Activated naive CD4-positive, alpha-beta T cell treated with anti-CD3 and anti-CD28 coated beads, Interleukin-2, amount 50 U/mL, for 72 hours (primary cell): ENCODE measurements at regions not wholly inside any gene's neighbourhood (a gene's known extent, or its start where the extent isn't known, plus 50 kb on each side); places are given as distances from the start of the nearest gene placed in this dataset.

Experiments
- ATAC-seq, 2 donors: fragments of 150-1000 bp; cut with Tn5 transposase; 2 replicates each; pipeline ENCODE4 v1.10.0; 2021; ENCODE audit warnings: mild to moderate bottlenecking in 2 of 2, moderate library complexity in 2 of 2
- DNase-seq, 2 donors: peaks; one replicate each; pipeline ENCODE4 v3.0.0; 2021 to 2022; ENCODE audit warnings: low spot score in 2 of 2
- H3K27ac Mint-ChIP-seq, 2 donors: one replicate each; pipeline ENCODE4 v1.8.0; 2022; ENCODE audit warnings: mild to moderate bottlenecking in 2 of 2, mixed read lengths in 2 of 2
- H3K36me3 Mint-ChIP-seq, 2 donors: one replicate each; pipeline ENCODE4 v1.8.0; 2022; ENCODE audit warnings: mixed read lengths in 2 of 2
- H3K9me3 Mint-ChIP-seq, 2 donors: one replicate each; pipeline ENCODE4 v1.8.0; 2022; ENCODE audit warnings: mixed read lengths in 2 of 2

GRCh38 chr11:100560606-100561005, 126.5 kb upstream of the ARHGAP42 start:
- H3K9me3 Mint-ChIP-seq = peaks cover 0 to 11% of the 10 kb centered on the region in 2 donors
- ATAC-seq (no peak), DNase-seq (no peak)
- H3K36me3 Mint-ChIP-seq = no peaks in the 10 kb centered on the region
- H3K27ac Mint-ChIP-seq = no peak overlapping the region

DNA sequence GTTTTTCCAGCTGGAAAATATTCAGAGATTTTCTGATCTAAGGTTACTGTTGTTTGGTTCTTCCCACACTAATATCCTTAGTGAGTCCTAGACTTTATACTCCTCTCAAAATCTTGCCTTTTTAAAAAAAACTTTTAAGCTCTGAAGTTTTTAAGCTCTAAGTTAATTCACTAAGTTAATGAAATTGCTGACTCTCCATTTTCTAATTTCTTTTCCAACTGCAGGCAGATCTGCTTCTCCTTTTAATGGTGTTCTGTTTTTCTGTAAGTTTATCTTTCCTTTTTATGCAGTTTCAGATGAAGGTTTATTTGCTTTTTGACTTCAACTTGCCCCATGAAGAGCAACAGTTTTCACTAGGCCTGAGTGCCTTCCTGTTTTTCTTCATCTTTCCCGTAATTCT, 125.8 kb upstream of the ARHGAP42 start:
- ATAC-seq (no peak), DNase-seq (no peak)
- Mint-ChIP-seq H3K27ac (no peak overlapping the region), H3K9me3 (peaks cover 3 to 11% of the 10 kb centered on the region in 2 donors), H3K36me3 (no peaks in the 10 kb centered on the region)

GRCh38 chr11:100562128-100562527, 125.0 kb upstream of the ARHGAP42 start:
- Mint-ChIP-seq H3K27ac (no peak overlapping the region), H3K36me3 (no peaks in the 10 kb centered on the region), H3K9me3 (peaks cover 3 to 14% of the 10 kb centered on the region in 2 donors)
- no peak for DNase-seq
- ATAC-seq = no peak

DNA sequence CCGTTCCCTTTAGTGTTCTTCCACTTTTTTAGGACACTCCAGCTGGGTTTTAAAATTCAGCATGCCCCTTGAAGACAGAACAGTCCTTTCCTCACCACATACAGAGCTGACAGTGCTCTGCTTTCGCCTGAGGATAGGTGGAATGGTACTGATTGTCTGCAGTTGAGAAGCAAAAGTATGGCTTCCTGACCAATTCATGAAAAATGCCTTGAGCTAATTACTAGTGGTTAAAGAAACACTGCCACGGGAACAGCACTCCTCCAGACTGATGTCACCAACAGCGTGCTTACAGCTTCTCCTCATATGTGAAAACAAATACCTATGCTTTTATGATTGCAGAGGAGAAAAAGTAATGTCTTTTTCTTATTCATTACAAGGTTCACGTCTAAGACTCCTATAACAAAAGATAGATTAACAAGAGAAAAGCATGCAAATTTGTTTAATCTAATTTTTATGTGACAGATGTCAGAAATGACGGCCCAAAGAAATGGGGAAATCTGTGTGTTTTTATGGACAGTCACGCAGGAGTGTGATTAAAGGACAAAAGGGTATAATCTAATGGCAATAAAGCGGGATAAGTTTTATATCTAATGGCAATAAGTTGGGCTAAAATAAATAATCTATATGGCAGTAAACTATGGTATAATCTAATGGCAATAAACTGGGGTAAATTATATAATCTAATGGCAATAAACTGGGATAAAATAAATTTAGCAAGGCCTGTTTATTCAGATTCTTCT, 123.4 kb upstream of the ARHGAP42 start:
- no peak for ATAC-seq
- DNase-seq = no peak
- peaks cover 3 to 9% of the 10 kb centered on the region in 2 donors for H3K9me3 Mint-ChIP-seq
- no peak overlapping the region for H3K27ac Mint-ChIP-seq
- no peaks in the 10 kb centered on the region for H3K36me3 Mint-ChIP-seq

DNA sequence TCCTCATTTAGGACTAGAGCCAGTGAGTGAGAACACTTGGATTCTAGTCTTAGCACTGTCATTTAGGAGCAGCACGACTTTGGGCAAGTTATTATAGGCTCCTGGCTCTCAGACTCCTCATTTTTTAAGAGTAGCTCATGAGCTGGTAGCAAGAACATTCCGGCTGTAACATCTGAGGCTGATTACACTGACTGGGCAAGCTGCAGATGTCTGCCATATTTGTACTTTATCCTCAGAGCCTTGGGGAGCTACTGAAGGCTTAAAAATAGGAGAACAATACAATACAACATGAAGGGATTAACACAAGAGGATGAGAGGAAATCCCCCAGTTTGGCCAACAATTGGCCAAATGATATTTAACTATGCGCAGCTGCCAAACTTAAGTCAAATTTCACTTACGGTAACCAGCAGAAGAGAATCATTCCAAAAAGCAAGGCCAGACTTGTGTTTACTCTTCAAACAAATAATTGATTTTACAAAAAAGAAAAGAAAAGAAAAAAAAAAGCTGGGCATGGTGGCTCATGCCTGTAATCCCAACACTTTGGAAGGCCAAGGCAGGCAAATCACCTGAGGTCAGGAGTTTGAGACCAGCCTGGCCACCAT, 113.1 kb upstream of the ARHGAP42 start:
- no peak for DNase-seq
- peaks cover 0 to 3% of the 10 kb centered on the region in 2 donors for H3K9me3 Mint-ChIP-seq
- ATAC-seq = no peak
- no peaks in the 10 kb centered on the region for H3K36me3 Mint-ChIP-seq
- no peak overlapping the region for H3K27ac Mint-ChIP-seq

DNA sequence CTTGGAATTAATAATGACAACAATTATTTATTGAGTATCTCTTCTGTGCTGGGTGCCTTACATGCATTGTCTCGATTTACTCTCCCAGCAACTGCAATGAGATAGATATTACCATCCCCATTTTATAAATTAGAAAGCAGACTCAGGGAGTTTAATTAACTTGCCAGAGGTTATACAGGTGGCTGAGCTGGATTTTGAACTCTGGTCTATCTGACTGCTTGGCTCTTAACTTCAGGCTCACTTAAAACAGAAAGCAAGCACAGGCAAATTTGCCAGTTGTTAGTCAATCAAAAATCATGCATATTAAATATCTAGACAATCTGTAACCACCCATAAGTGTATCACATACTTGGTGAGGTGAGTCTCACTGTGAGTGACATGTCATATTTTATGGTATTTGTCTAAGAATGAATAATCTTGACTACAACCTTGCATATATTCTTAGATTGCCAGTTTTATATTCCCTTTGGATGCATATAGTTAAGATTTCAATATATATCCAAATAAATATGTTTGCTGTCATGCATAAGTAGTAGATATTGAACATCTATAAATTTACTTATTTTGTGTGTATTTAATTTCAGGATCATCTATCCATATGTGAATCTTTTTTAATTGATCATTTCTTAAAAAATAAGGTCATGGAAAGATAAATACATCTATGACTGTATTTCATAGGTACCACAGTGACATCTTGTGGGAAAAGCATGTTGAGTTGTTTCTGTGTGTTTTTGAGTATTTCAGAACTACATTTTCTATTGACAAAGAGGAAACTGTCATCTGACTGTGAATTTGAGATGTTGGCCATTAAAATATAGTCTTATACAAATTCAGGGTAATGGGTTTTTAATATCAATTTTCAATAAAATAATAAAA, 112.0 kb upstream of the ARHGAP42 start:
- DNase-seq (no peak), ATAC-seq (no peak)
- H3K9me3 Mint-ChIP-seq = peaks cover 0 to 3% of the 10 kb centered on the region in 2 donors
- no peaks in the 10 kb centered on the region for H3K36me3 Mint-ChIP-seq
- no peak overlapping the region for H3K27ac Mint-ChIP-seq

DNA sequence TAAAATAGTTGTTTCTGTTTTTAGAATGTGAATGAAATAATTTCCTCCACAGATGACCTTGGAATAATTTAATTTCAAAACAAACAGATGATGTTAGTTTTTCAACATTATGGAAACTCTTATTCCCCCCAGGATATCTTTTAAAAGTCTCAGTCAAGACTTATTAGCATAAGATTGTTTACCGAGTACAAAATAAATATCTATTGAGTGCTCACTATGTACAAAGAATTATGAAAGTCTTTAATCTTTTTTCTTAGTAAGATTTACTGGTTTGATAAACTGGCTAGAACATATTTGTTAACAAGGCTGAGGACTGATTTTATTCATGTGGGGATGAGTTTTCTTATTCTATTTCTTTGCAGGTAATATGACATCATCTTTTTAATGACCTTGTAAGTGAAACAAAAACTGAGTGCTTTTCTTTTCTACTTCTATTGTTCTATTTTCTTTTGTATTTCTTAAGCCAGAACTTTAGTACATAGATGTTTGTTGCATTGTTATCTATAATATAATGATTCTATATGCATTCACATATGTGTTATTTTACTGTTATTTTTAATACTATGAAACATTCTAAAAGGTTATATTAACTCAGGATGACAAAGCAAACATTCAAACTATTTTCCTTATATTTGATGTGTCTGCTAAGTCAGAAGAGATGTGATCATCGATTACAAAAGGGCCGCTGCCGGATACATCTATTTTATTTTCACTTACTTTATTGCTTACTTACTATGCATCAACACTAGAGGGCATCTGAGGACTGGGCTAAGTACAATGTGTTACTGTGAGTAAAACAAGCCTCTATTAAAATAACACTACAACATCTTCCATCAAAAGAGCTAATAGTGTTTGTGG, 111.0 kb upstream of the ARHGAP42 start:
- Mint-ChIP-seq H3K36me3 (no peaks in the 10 kb centered on the region), H3K9me3 (peaks cover 0 to 3% of the 10 kb centered on the region in 2 donors), H3K27ac (no peak overlapping the region)
- DNase-seq = no peak
- ATAC-seq = peak in 1 of 2 donors; percentile 49

DNA sequence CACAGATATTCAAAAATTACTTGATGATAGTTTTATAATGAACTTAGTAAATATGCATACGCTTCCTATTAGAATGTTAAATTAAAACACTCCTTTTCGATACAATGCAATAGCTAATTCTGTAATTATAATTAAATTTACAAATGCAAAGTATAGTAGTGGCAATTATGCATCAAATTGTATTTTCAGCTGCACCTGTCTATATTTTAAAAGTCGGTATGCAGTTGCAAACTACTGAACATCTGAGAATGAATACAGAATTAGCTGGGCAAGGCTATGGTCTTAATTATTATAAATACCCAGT, 110.4 kb upstream of the ARHGAP42 start:
- H3K36me3 Mint-ChIP-seq = no peaks in the 10 kb centered on the region
- peaks cover 0 to 3% of the 10 kb centered on the region in 2 donors for H3K9me3 Mint-ChIP-seq
- ATAC-seq (no peak), DNase-seq (no peak)
- H3K27ac Mint-ChIP-seq = no peak overlapping the region

DNA sequence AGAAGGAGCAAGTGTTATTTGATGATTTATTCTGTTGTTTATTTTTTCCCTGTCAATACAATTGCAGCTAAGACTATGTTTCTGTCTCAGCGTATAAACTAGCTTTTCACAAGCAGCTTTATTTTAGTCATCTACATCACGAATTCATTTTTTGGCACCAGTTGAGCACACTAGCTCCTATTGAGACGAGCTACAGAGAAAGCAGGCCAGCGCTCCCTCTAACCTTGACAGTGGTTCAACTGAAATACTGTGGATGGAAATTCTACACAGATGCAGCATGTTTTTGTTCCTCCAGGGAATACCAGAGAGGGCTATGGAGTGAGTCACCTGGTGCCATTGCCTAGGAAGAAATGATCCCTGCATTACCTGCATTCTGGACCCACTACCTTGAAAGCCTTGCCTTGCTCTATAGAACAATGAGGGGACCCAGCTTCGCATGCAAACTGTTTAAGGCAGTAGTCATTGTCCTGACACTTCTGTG, 108.2 kb upstream of the ARHGAP42 start:
- ATAC-seq (no peak), DNase-seq (no peak)
- peaks cover 0 to 3% of the 10 kb centered on the region in 2 donors for H3K9me3 Mint-ChIP-seq
- H3K36me3 Mint-ChIP-seq = no peaks in the 10 kb centered on the region
- no peak overlapping the region for H3K27ac Mint-ChIP-seq

DNA sequence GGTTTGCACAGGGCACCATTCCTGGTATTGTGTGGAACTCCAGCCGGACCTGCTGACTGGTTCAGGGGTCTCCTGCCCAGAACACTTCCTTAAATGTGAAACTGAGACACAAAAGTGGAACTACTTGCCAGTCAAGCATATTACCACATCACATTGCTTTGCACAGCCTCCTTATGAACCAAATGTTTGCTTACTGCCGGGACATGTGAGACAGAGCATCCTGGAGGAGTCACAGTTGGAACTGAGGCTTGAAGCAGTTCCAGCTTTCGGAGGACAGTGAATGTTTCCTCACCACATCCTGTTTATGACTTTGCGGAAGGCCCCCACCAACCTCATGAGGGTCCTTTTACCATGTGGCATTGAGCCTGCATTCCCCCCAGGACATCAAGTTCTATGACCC, 105.8 kb upstream of the ARHGAP42 start:
- Mint-ChIP-seq H3K27ac (no peak overlapping the region), H3K36me3 (no peaks in the 10 kb centered on the region), H3K9me3 (peaks cover 4 to 8% of the 10 kb centered on the region in 2 donors)
- ATAC-seq = no peak
- no peak for DNase-seq

- no peak for DNase-seq
- ATAC-seq = no peak
- H3K36me3 Mint-ChIP-seq = no peaks in the 10 kb centered on the region
- peaks cover 12 to 14% of the 10 kb centered on the region in 2 donors for H3K9me3 Mint-ChIP-seq
- no peak overlapping the region for H3K27ac Mint-ChIP-seq
Measured at GRCh38 chr11:100584201-100584985, 102.7 kb upstream of the ARHGAP42 start.

GRCh38 chr11:100585728-100586127, 101.4 kb upstream of the ARHGAP42 start:
- Mint-ChIP-seq H3K9me3 (peaks cover 17 to 22% of the 10 kb centered on the region in 2 donors), H3K27ac (no peak overlapping the region), H3K36me3 (no peaks in the 10 kb centered on the region)
- DNase-seq = no peak
- ATAC-seq = no peak

DNA sequence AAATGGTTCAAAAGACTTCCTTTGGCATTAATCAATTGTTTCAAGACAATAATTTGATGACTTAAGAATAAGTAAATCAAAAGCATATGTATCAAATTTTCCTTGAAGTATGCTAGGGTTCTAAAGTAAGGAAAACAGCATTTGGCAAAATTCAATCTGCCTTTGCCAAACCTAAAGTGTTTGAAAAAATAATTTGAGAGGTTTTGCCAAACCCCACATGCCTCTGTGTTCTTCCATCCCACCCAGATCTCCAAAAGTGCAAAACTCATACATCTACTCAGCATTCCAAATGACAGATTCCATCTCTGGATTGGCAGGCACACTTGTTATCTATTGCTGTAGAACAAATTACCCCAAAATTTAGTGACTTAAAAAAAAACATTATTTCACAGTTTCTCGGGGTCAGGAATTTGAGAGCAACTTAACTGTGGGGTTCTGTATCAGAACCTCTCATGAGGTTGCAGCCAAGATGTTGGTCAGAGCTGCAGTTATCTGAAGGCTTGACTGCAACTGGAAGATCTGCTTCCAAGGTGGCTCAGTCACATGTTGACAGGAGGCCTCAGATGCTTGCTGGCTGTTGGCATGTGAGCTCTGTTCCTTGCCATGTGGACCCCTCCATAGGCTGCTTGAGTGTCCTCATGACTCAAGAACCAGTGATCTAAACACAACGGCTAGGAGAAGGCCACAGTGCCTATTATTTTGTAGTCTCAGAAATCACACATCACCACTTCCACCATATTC, 100.6 kb upstream of the ARHGAP42 start:
- no peaks in the 10 kb centered on the region for H3K36me3 Mint-ChIP-seq
- H3K9me3 Mint-ChIP-seq = peaks cover 17 to 22% of the 10 kb centered on the region in 2 donors
- no peak for DNase-seq
- no peak overlapping the region for H3K27ac Mint-ChIP-seq
- ATAC-seq = no peak

DNA sequence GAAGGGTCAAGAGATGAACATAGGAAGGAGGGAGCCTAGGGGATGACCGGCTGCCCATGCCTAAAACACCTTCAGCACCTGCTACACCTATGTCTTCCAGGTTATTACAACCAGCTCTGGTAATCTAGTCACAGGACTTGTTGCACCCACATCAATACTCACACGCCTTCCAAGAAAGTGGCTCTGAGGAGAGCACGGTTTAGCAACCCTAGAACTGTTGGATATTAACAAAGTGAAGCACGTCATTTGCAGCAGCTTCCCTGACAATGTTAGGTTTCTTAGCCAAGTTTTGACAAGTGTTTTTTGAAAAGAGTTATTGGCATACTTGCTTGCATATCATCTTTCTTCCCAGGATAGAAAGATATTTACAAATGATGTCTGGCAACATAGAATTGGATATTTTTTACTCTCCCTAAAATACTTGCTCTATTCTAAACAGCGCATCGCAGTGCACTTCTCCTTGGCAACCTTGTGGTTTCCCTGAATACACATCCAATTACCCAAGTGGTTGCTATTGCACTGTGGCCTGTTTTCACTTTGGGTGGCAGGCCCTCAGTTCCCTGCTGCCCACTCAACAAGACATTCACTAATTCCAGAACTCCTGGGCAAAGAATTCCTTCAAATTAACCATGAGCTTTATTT, 94.3 kb upstream of the ARHGAP42 start:
- ATAC-seq (no peak), DNase-seq (no peak)
- no peak overlapping the region for H3K27ac Mint-ChIP-seq
- no peaks in the 10 kb centered on the region for H3K36me3 Mint-ChIP-seq
- H3K9me3 Mint-ChIP-seq = peaks cover 13 to 16% of the 10 kb centered on the region in 2 donors

- no peak overlapping the region for H3K27ac Mint-ChIP-seq
- no peaks in the 10 kb centered on the region for H3K36me3 Mint-ChIP-seq
- H3K9me3 Mint-ChIP-seq = peaks cover 8 to 13% of the 10 kb centered on the region in 2 donors
- ATAC-seq (no peak), DNase-seq (no peak)
Measured at GRCh38 chr11:100593291-100593690, 93.8 kb upstream of the ARHGAP42 start.
